Tibial artery (tissue), 4 donors: ENCODE measurements at regions not wholly inside any gene's neighbourhood (a gene's known extent, or its start where the extent isn't known, plus 50 kb on each side); places are given as distances from the start of the nearest gene placed in this dataset.

Source experiments
- DNase-seq, 2 donors: peaks; one replicate each; pipeline ENCODE4 v3.0.0-alpha.2; 2019
- H3K27ac ChIP-seq, 2 donors: fragments of 200-600 bp; sonication (generic) in 1 of 2; 1 replicate in 1 of 2; 2 replicates in 1 of 2; pipeline ENCODE4 v1.5.1; 2018 to 2019; ENCODE audit warnings: mild to moderate bottlenecking in 1 of 2
- H3K27me3 ChIP-seq, 2 donors: fragments of 200-600 bp; sonication (generic) in 1 of 2; one replicate each; pipeline versions ENCODE4 v1.5.1 to v1.6.0; 2016 to 2019
- H3K36me3 ChIP-seq, 3 donors: fragments of 200-600 bp; sonication (generic) in 2 of 3; one replicate each; pipeline ENCODE4 v1.5.1; 2016 to 2019; ENCODE audit warnings: mild to moderate bottlenecking in 2 of 3
- H3K4me1 ChIP-seq, 4 donors: fragments of 200-600 bp; sonication (generic) in 2 of 4; 1 replicate in 3 of 4; 2 replicates in 1 of 4; pipeline ENCODE4 v1.5.1; 2016 to 2019
- H3K4me3 ChIP-seq, 2 donors: fragments of 200-600 bp; sonication (generic) in 1 of 2; 1 replicate in 1 of 2; 2 replicates in 1 of 2; pipeline ENCODE4 v1.5.1; 2018 to 2019; ENCODE audit warnings: mild to moderate bottlenecking in 2 of 2
- H3K9me3 ChIP-seq, 3 donors: fragments of 200-600 bp; sonication (generic) in 1 of 3; one replicate each; pipeline ENCODE4 v1.5.1; 2016 to 2019
- intact Hi-C: fragments of 100-400 bp; cut with DNase I; formaldehyde crosslinking; loops from one replicate; pipeline ENCODE4 v1.15.0; 2023; ENCODE audit warnings: low total_unique reads
- TF ChIP-seq, protein P1 (sequence below), 2 experiments: fragments of 200-600 bp in 1 of 2; fragments of 450-650 bp in 1 of 2; IDR thresholded peaks; one replicate each; pipeline ENCODE4 v1.5.1; 2017 to 2019; ENCODE audit warnings: antibody characterized with exemption in 2 of 2, mild to moderate bottlenecking in 1 of 2, moderate library complexity in 1 of 2

DNA sequence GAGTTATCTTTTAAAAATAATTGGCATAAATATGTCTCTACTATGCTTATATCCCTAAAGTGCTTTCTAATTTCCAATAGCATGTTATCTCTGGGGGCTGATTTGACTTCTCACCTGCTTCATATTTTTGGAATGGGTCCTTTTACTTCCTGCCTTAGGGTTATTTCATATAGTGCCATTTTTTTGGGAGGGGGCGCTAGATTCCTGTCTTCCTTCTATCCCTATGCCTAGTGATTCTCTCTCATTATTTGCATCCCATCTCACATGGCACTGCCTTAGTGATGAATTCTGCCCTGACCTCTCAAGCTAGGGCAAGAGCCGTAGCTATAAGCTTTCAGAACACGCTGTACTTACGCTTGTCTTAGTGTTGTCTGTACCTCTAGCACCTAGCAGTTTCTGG is 150.3 kb upstream of the SLITRK3 start:
- no peaks in the 10 kb centered on the region for H3K4me1 ChIP-seq
- intact Hi-C loops: no loop called here
- no peak overlapping the region for H3K4me3 ChIP-seq
- H3K27me3 ChIP-seq: no peaks in the 10 kb centered on the region
- TF ChIP-seq, protein P1, sequence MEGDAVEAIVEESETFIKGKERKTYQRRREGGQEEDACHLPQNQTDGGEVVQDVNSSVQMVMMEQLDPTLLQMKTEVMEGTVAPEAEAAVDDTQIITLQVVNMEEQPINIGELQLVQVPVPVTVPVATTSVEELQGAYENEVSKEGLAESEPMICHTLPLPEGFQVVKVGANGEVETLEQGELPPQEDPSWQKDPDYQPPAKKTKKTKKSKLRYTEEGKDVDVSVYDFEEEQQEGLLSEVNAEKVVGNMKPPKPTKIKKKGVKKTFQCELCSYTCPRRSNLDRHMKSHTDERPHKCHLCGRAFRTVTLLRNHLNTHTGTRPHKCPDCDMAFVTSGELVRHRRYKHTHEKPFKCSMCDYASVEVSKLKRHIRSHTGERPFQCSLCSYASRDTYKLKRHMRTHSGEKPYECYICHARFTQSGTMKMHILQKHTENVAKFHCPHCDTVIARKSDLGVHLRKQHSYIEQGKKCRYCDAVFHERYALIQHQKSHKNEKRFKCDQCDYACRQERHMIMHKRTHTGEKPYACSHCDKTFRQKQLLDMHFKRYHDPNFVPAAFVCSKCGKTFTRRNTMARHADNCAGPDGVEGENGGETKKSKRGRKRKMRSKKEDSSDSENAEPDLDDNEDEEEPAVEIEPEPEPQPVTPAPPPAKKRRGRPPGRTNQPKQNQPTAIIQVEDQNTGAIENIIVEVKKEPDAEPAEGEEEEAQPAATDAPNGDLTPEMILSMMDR (IDR thresholded peaks at IDR 0.05): no peak
- no peaks in the 10 kb centered on the region for H3K9me3 ChIP-seq
- H3K36me3 ChIP-seq: no peaks in the 10 kb centered on the region
- H3K27ac ChIP-seq: no peak overlapping the region
- no peak for DNase-seq

DNA sequence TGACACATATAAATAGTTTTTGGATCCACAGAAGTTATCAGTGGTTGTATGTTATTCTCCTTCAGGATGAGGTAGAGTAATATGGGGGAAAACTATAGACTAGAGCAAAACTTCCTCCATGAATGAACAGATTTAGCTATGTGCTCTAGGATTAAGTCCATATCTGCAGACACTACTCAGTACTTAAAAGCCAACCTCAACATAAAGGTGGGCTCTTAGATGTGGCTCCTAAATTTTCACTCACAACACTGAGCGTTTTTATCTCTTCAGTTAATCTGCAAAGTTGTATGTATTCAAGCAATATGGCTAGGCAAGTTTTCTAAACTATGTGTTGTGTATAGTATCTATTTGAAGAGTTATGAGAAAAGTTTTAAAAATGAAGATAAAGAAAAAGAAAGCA is 147.0 kb upstream of the SLITRK3 start:
- no peaks in the 10 kb centered on the region for H3K27me3 ChIP-seq
- H3K27ac ChIP-seq: no peak overlapping the region
- no peaks in the 10 kb centered on the region for H3K36me3 ChIP-seq
- H3K4me3 ChIP-seq: no peak overlapping the region
- H3K4me1 ChIP-seq: no peaks in the 10 kb centered on the region
- DNase-seq: no peak
- TF ChIP-seq, protein P1 (IDR thresholded peaks at IDR 0.05): no peak
- no peaks in the 10 kb centered on the region for H3K9me3 ChIP-seq
- intact Hi-C loops: no loop called here

DNA sequence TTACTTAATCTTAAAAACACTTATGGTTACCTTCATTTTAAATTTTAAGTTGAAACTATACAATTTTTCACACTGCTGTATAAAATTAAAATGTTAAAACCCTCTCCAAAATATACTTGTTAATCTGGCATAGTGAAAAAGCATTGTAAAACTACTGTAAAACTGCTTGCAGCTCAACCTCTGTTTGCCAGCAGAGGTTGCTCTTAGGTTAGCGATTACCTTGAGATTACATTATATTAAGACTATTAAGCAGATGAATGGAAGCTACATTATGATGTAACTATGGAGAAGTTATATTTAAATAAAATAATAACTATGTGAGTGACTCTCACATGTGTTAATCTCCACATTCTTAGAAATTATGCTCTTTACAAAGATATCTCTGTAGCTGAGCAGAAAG is 143.6 kb upstream of the SLITRK3 start:
- Histone ChIP-seq H3K4me1 (no peaks in the 10 kb centered on the region), H3K36me3 (no peaks in the 10 kb centered on the region), H3K9me3 (no peaks in the 10 kb centered on the region), H3K27me3 (no peaks in the 10 kb centered on the region), H3K4me3 (no peak overlapping the region), H3K27ac (no peak overlapping the region)
- TF ChIP-seq, protein P1 (IDR thresholded peaks at IDR 0.05): no peak
- intact Hi-C loops: no loop called here
- no peak for DNase-seq

DNA sequence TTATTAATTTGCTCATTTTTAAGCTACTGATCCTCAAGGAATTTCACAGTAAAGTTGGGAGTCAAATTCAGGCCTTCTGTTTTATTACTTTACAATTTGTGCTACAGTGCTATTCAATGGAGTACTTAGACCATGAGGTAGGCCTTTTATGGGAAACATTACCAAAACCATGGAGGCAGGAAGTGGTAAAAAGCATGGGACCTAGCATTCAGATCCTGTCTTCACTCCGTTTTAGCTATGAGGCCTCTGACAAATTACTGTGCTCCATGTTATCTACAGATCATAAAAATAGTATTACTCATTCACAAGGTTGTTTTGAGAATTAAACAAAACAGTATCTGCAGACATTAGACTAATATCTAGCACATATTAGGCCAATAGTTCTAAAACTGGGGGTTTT is 140.6 kb upstream of the SLITRK3 start:
- H3K4me3 ChIP-seq: no peak overlapping the region
- TF ChIP-seq, protein P1 (IDR thresholded peaks at IDR 0.05): no peak
- H3K27ac ChIP-seq: no peak overlapping the region
- intact Hi-C loops: no loop called here
- DNase-seq: no peak
- no peaks in the 10 kb centered on the region for H3K4me1 ChIP-seq
- no peaks in the 10 kb centered on the region for H3K27me3 ChIP-seq
- H3K36me3 ChIP-seq: no peaks in the 10 kb centered on the region
- no peaks in the 10 kb centered on the region for H3K9me3 ChIP-seq
